Right atrium auricular region (tissue), 2 donors: ENCODE measurements at regions not wholly inside any gene's neighbourhood (a gene's known extent, or its start where the extent isn't known, plus 50 kb on each side); places are given as distances from the start of the nearest gene placed in this dataset.

Experiments
- DNase-seq: peaks from one replicate; pipeline ENCODE4 v3.0.0-alpha.2; 2019; ENCODE audit warnings: low spot score
- H3K27ac ChIP-seq, 2 donors: fragments of 200-600 bp; sonication (generic); 1 replicate in 1 of 2; 2 replicates in 1 of 2; pipeline ENCODE4 v1.5.1; 2016 to 2019
- H3K27me3 ChIP-seq, 2 donors: fragments of 200-600 bp; sonication (generic); one replicate each; pipeline versions ENCODE4 v1.5.1 to v1.6.0; 2017 to 2019
- H3K36me3 ChIP-seq: fragments of 200-600 bp; sonication (generic); one replicate; pipeline ENCODE4 v1.5.1; 2016
- H3K4me1 ChIP-seq, 2 donors: fragments of 200-600 bp; sonication (generic); one replicate each; pipeline versions ENCODE4 v1.5.1 to v1.6.0; 2017 to 2019
- H3K4me3 ChIP-seq, 2 donors: fragments of 200-600 bp; sonication (generic); 1 replicate in 1 of 2; 2 replicates in 1 of 2; pipeline ENCODE4 v1.5.1; 2017 to 2019; ENCODE audit warnings: mild to moderate bottlenecking in 1 of 2, moderate library complexity in 1 of 2
- H3K9me3 ChIP-seq, 2 donors: fragments of 200-600 bp; sonication (generic); one replicate each; pipeline ENCODE4 v1.5.1; 2019
- CTCF ChIP-seq, 2 donors: fragments of 200-600 bp; sonication (generic); IDR thresholded peaks; one replicate each; pipeline ENCODE4 v1.5.1; 2019; ENCODE audit warnings: antibody characterized with exemption in 2 of 2

GRCh38 chr4:157804986-157805385 is 367.8 kb downstream of the GASK1B start:
- H3K4me3 ChIP-seq: no peak overlapping the region
- H3K4me1 ChIP-seq: no peaks in the 10 kb centered on the region
- no peak for DNase-seq
- no peaks in the 10 kb centered on the region for H3K36me3 ChIP-seq
- H3K27ac ChIP-seq: no peak overlapping the region
- peaks cover 0 to 14% of the 10 kb centered on the region in 2 donors for H3K9me3 ChIP-seq
- TF ChIP-seq CTCF (IDR thresholded peaks at IDR 0.05): no peak
- H3K27me3 ChIP-seq: no peaks in the 10 kb centered on the region

DNA sequence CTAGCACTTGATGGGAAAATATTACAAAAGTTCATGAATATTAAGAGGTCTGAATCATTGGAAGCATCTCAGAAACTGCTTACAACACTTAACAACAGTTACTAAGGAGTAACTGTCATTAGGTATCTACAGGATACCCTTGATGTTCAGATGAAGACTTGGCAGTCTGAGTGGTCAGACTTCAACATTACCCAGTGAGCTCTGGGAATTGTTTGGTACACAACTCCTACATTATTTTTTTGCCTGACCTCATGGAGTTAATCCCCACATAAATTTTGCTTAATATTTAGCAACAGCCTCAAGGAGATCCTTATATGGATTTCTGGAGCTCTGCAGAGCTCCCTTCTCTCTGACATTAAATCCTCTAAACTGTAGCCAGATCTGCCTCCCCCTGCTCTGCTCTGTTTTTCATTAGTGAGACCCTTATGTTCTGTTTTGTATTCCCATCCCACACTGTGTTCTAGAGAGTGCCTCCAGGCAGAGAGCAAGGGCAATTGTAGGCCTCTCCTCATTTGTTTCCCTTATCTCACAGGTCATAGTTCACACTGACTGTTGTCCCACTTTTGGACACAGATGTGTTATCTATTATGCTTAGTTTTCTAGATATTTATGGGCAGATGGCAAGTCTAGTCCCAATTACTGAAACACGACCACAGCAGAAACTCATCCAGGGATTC is 368.8 kb downstream of the GASK1B start:
- H3K9me3 ChIP-seq: peaks cover 0 to 14% of the 10 kb centered on the region in 2 donors
- DNase-seq: no peak
- no peak for TF ChIP-seq CTCF (IDR thresholded peaks at IDR 0.05)
- no peaks in the 10 kb centered on the region for H3K4me1 ChIP-seq
- H3K4me3 ChIP-seq: no peak overlapping the region
- no peaks in the 10 kb centered on the region for H3K36me3 ChIP-seq
- no peak overlapping the region for H3K27ac ChIP-seq
- no peaks in the 10 kb centered on the region for H3K27me3 ChIP-seq

DNA sequence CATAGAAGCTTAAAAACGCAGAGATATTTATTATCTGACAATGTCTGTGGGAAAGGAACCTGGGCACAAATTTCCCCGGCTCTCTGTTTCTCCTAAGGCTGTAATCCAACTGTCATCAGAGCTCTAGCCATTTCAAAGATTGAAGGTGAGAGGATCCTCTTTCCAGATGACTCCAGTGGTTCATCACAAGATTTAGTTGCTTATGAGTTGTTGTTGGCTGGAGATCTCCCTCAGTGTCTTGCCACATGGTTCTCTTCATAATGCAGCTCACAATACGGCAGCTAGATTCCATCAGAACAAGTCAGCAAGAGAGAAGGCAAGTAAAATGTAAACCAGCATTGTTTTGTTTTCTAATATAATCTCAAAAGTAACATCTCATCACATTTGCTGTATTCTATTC is 369.4 kb downstream of the GASK1B start:
- Histone ChIP-seq H3K36me3 (no peaks in the 10 kb centered on the region), H3K4me1 (no peaks in the 10 kb centered on the region), H3K27ac (no peak overlapping the region), H3K27me3 (no peaks in the 10 kb centered on the region), H3K4me3 (no peak overlapping the region), H3K9me3 (peaks cover 0 to 14% of the 10 kb centered on the region in 2 donors)
- no peak for TF ChIP-seq CTCF (IDR thresholded peaks at IDR 0.05)
- DNase-seq: no peak

DNA sequence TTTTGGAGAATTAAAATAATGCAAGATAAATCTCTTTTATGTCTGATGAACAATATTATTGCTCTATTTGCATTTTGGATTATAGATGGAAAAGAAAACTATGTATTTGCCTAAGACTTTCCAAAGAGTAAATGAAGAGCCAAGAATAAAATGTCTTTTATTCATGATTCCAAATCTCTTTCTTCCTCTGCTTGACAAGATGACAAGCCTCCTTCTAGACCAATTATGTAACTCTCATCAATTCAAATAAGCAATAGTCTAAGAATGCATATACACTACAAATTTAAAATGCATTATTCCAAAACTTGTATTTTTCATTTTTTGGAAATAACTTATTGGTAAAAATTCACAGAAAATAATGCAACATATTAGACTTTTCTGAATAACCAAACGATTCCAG is 377.3 kb downstream of the GASK1B start:
- H3K4me1 ChIP-seq: no peaks in the 10 kb centered on the region
- H3K4me3 ChIP-seq: no peak overlapping the region
- H3K27ac ChIP-seq: no peak overlapping the region
- H3K27me3 ChIP-seq: no peaks in the 10 kb centered on the region
- no peak for TF ChIP-seq CTCF (IDR thresholded peaks at IDR 0.05)
- DNase-seq: no peak
- no peaks in the 10 kb centered on the region for H3K36me3 ChIP-seq
- no peaks in the 10 kb centered on the region for H3K9me3 ChIP-seq

DNA sequence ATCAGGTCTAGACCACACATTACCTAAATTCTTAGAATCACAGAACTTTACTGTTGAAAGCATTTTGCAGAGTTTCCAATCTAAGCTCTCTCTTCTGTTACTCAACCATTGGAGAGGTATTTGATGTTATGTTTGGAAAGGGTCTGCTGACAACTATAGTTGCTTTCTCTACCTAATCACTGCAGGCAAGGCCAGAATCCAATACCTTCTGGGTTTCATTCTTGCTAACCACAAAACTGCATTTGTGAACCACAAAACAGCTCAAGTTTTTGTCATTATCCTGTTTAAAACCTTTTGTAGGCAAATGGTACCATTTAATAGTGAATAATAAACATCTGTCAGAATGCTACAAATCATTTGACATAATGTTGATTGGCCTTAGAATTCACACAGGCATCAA is 380.1 kb downstream of the GASK1B start:
- Histone ChIP-seq H3K4me3 (no peak overlapping the region), H3K9me3 (no peaks in the 10 kb centered on the region), H3K36me3 (no peaks in the 10 kb centered on the region), H3K27me3 (no peaks in the 10 kb centered on the region), H3K27ac (no peak overlapping the region), H3K4me1 (no peaks in the 10 kb centered on the region)
- TF ChIP-seq CTCF (IDR thresholded peaks at IDR 0.05): no peak
- DNase-seq: no peak

GRCh38 chr4:157791236-157791635 is 381.6 kb downstream of the GASK1B start:
- no peaks in the 10 kb centered on the region for H3K36me3 ChIP-seq

More at GRCh38 chr4:157791236-157791635, 381.6 kb downstream of the GASK1B start:
- Histone ChIP-seq H3K27ac (no peak overlapping the region), H3K27me3 (no peaks in the 10 kb centered on the region), H3K4me3 (no peak overlapping the region), H3K4me1 (no peaks in the 10 kb centered on the region), H3K9me3 (no peaks in the 10 kb centered on the region)
- no peak for DNase-seq
- TF ChIP-seq CTCF (IDR thresholded peaks at IDR 0.05): no peak
